Panc1 (cell line): ENCODE measurements at regions not wholly inside any gene's neighbourhood (a gene's known extent, or its start where the extent isn't known, plus 50 kb on each side); places are given as distances from the start of the nearest gene placed in this dataset.

Experiments
- CTCF ChIP-seq: fragments of 450-650 bp; IDR thresholded peaks from 2 replicates; pipeline ENCODE4 v1.5.1; 2017; ENCODE audit warnings: mild to moderate bottlenecking
- POLR2AphosphoS5 ChIP-seq: IDR thresholded peaks from 2 replicates; pipeline ENCODE4 v1.6.1; 2012; ENCODE audit warnings: mild to moderate bottlenecking, low read depth, low read length, moderate library complexity
- SIN3A ChIP-seq: IDR thresholded peaks from 2 replicates; pipeline ENCODE4 v1.6.1; 2012; ENCODE audit warnings: low read depth, mild to moderate bottlenecking, low read length, moderate library complexity, borderline replicate concordance; ENCODE audit not compliant: insufficient read depth
- TCF7L2 ChIP-seq: IDR thresholded peaks from 2 replicates; pipeline ENCODE4 v1.6.1; 2011; ENCODE audit warnings: mild to moderate bottlenecking, low read depth, low read length, inconsistent platforms
- TF ChIP-seq, protein P1 (sequence below), 2 experiments: IDR thresholded peaks; 2 replicates each; pipeline ENCODE4 v1.6.1; 2011 to 2012; ENCODE audit warnings: low read depth in 2 of 2, control low read depth in 1 of 2, low read length in 1 of 2, mild to moderate bottlenecking in 1 of 2, moderate library complexity in 1 of 2; ENCODE audit not compliant: insufficient read depth in 1 of 2

DNA sequence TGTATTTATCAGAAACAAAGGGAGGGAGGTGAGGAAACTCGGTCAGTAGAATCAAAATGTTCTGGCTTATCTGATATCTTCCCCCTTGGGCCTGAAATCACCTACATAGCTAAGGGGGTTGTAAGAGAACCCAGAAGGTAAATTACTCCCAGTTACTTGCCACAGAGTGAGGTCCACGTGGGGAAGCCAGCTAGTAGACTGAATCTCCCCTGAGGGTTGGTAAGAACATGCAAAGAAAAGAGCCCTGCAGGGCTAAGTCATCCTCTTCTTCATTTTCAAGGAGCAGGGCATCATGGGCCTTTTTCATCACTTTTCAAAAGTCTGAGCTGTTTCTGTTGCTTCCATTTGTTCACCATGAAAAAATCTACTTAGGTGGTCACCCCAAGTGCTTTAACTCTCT, 115.4 kb downstream of the QRSL1 start:
- no peak for TF ChIP-seq SIN3A
- TF ChIP-seq CTCF = no peak
- TF ChIP-seq, protein P1, sequence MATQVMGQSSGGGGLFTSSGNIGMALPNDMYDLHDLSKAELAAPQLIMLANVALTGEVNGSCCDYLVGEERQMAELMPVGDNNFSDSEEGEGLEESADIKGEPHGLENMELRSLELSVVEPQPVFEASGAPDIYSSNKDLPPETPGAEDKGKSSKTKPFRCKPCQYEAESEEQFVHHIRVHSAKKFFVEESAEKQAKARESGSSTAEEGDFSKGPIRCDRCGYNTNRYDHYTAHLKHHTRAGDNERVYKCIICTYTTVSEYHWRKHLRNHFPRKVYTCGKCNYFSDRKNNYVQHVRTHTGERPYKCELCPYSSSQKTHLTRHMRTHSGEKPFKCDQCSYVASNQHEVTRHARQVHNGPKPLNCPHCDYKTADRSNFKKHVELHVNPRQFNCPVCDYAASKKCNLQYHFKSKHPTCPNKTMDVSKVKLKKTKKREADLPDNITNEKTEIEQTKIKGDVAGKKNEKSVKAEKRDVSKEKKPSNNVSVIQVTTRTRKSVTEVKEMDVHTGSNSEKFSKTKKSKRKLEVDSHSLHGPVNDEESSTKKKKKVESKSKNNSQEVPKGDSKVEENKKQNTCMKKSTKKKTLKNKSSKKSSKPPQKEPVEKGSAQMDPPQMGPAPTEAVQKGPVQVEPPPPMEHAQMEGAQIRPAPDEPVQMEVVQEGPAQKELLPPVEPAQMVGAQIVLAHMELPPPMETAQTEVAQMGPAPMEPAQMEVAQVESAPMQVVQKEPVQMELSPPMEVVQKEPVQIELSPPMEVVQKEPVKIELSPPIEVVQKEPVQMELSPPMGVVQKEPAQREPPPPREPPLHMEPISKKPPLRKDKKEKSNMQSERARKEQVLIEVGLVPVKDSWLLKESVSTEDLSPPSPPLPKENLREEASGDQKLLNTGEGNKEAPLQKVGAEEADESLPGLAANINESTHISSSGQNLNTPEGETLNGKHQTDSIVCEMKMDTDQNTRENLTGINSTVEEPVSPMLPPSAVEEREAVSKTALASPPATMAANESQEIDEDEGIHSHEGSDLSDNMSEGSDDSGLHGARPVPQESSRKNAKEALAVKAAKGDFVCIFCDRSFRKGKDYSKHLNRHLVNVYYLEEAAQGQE (IDR thresholded peaks at IDR 0.05; ENCODE audit: insufficient read depth in 1 of 2, low read depth in 2 of 2, low read length in 1 of 2) = no peak
- no peak for TF ChIP-seq POLR2AphosphoS5
- no peak for TF ChIP-seq TCF7L2
